Mucosa of descending colon (tissue), 3 donors: ENCODE measurements at regions not wholly inside any gene's neighbourhood (a gene's known extent, or its start where the extent isn't known, plus 50 kb on each side); places are given as distances from the start of the nearest gene placed in this dataset.

Experiments used
- ATAC-seq: fragments of 200-7000 bp; cut with Tn5 transposase; one replicate; pipeline ENCODE4 v1.9.1; 2020; ENCODE audit warnings: mild to moderate bottlenecking, moderate library complexity
- DNase-seq, 3 donors: peaks; one replicate each; pipeline ENCODE4 v3.0.0-alpha.2; 2020
- H3K36me3 ChIP-seq: fragments of 200-600 bp; one replicate; pipeline ENCODE4 v1.8.0; 2021; ENCODE audit warnings: low read depth, mild to moderate bottlenecking
- H3K4me1 ChIP-seq: fragments of 200-600 bp; one replicate; pipeline ENCODE4 v1.8.0; 2021; ENCODE audit warnings: low read depth, mild to moderate bottlenecking
- H3K4me3 ChIP-seq: fragments of 200-600 bp; one replicate; pipeline ENCODE4 v1.8.0; 2021; ENCODE audit warnings: mild to moderate bottlenecking
- H3K9me3 ChIP-seq: fragments of 200-600 bp; one replicate; pipeline ENCODE4 v1.8.0; 2021; ENCODE audit warnings: mild to moderate bottlenecking
- intact Hi-C, 2 donors: fragments of 100-400 bp; cut with DNase I in 1 of 2; cut with micrococcal nuclease in 1 of 2; formaldehyde crosslinking; loops; one replicate each; pipeline versions ENCODE4 v1.11.0 to v1.11.1; 2022; cut with DNase I, micrococcal nuclease
- TF ChIP-seq, protein P1 (sequence below): fragments of 200-600 bp; IDR thresholded peaks from one replicate; pipeline ENCODE4 v1.8.0; 2022; ENCODE audit warnings: antibody characterized with exemption, mild to moderate bottlenecking
- donor health status: DM: no; HTN: no; CAD: no; lungs with moderate emphysema.
- donor health status: DM: no; HTN: no; CAD: no.
- donor health status: DM: no; HTN: yes; CAD: no.

DNA sequence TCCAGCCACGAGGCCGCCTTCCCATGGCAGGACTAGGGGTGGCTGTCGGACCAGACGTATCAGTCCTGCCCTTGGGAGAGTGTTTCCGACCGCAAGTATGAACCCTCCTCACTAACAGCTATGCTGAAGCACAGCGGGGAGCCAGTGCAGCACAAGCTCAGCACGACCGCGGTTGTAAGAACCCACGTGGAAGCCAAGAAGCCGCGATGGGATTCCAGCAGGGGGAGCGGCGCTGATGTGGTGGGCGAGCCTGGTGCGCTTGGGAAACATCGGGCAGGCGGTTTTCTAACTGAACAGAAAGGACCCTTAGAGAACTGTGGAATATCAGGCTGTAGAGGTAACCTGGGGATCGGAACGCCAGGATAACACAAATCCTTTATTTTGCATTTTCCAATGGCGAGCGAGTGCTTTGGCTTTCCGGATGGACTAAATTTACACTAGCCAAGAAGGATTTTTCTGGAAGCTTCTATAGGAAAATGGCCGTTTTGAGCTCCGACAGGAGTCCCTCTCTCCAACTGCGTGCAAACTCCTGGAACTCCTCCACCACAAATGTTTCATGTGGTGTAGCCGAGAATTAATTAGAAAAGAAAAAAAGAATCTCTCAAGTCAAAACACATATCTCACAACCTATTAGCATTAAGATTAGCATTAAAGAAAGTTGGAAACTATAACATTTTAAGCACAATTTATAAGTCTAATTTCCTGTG is 132.0 kb upstream of the MYCN start:
- no peak for ATAC-seq
- intact Hi-C loops: no loop called here

DNA sequence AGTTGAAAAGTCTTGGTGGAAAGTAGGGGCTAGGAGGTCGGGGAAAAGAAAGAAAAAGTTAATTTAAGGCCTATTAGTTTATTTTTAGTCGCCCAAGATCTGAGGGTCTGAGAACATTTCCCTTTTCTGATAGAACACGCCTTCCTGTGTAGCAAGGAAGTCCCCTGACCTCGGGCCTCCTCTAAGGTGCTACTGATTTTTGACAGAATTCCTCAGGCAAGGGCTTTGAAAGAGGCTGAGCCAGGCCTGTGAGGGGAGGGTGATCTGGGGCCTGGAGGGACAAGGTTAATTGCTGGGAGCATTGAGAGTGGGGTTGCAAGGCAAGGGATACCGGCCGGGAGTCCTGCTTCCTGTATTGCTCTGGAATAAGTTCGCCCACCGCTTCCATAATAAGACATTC is 131.4 kb upstream of the MYCN start:
- intact Hi-C loops: no loop called here
- H3K9me3 ChIP-seq: no peaks in the 10 kb centered on the region
- no peak for ATAC-seq
- H3K36me3 ChIP-seq: no peaks in the 10 kb centered on the region
- H3K4me3 ChIP-seq: no peak overlapping the region
- TF ChIP-seq, protein P1, sequence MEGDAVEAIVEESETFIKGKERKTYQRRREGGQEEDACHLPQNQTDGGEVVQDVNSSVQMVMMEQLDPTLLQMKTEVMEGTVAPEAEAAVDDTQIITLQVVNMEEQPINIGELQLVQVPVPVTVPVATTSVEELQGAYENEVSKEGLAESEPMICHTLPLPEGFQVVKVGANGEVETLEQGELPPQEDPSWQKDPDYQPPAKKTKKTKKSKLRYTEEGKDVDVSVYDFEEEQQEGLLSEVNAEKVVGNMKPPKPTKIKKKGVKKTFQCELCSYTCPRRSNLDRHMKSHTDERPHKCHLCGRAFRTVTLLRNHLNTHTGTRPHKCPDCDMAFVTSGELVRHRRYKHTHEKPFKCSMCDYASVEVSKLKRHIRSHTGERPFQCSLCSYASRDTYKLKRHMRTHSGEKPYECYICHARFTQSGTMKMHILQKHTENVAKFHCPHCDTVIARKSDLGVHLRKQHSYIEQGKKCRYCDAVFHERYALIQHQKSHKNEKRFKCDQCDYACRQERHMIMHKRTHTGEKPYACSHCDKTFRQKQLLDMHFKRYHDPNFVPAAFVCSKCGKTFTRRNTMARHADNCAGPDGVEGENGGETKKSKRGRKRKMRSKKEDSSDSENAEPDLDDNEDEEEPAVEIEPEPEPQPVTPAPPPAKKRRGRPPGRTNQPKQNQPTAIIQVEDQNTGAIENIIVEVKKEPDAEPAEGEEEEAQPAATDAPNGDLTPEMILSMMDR: no peak
- DNase-seq: no peak
- no peaks in the 10 kb centered on the region for H3K4me1 ChIP-seq

More for the DNA sequence above, 132.0 kb upstream of the MYCN start:
- H3K9me3 ChIP-seq: no peaks in the 10 kb centered on the region
- DNase-seq: no peak
- no peak overlapping the region for H3K4me3 ChIP-seq
- H3K4me1 ChIP-seq: no peaks in the 10 kb centered on the region
- no peaks in the 10 kb centered on the region for H3K36me3 ChIP-seq
- TF ChIP-seq, protein P1: no peak

DNA sequence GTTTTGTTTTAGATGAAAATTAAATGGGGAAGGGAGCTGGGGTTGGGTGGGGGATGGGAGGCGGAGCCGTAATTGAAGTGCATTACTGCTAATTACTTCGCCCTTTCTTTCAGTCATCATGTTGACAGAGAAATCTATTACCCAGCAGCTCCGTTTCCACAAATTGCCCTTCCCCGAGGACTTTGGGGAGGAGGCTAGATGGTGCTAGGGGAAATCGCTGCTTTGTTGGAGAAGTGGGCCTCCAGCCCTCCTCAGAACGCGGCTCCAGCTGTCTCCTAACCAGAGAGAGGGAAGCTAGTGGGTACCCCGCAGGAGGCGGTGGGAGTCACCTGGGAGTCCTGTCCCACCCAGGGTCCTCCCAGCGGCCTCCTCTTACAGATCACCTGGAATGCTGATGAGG is 130.9 kb upstream of the MYCN start:
- ATAC-seq (no peak), DNase-seq (no peak)
- Histone ChIP-seq H3K4me3 (no peak overlapping the region), H3K36me3 (no peaks in the 10 kb centered on the region), H3K9me3 (no peaks in the 10 kb centered on the region), H3K4me1 (no peaks in the 10 kb centered on the region)
- TF ChIP-seq, protein P1: no peak
- intact Hi-C loops: no loop called here

DNA sequence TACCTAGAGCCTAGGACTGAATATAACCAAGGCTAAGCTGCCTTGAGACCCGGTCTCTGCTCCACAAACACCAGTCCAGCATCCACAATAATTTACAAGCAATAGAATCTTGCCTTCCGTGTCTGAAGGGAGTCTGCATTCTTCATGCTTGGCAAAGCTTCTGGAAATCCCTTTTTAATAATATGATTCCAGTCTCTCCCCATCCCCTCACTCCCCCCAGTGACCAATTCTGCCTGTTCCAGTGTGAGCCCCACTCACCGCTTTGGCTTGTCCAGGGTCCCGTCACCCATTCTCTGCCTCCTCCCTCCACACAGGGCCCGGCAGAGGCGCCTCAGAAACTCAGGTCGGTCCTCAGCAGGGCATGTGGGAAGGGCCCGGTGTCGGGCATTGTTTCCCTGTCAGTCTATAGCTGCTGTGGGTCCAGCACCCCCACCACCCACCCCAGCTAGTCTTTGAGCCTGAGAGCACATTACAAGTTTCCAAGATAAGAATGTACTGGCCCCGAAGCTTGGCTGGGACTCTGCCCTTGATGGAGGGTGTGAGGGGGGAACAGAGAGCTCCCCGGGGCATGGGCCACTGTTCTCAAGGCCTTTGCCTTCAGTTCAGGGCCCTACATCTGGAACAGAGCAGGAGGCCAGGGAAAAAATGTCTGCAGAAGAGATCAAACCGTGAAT is 129.7 kb upstream of the MYCN start:
- Histone ChIP-seq H3K36me3 (no peaks in the 10 kb centered on the region), H3K4me1 (no peaks in the 10 kb centered on the region), H3K4me3 (no peak overlapping the region), H3K9me3 (no peaks in the 10 kb centered on the region)
- intact Hi-C loops: no loop called here
- DNase-seq (no peak), ATAC-seq (no peak)
- TF ChIP-seq, protein P1: no peak

DNA sequence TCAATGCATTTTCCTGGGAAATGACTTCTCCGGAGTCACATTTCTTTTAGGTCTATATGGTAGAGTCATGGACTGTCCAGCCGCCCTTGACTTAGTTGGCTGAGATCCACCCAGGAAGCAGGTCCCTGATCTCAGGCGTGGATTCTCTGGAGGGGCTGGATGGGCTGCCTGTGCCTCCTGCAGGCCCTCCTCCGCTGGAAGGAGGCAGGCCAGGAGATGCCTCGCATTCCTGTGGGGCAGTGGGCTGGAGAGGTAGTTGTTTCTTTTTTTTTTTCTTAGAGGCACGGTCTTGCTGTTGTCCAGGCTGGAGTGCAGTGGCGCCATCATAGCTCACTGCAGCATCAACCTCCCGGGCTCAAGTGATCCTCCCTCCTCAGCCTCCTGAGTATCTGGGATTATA is 129.0 kb upstream of the MYCN start:
- no peak for DNase-seq
- intact Hi-C loops: no loop called here
- no peaks in the 10 kb centered on the region for H3K36me3 ChIP-seq
- no peak overlapping the region for H3K4me3 ChIP-seq
- ATAC-seq: no peak
- no peaks in the 10 kb centered on the region for H3K9me3 ChIP-seq
- TF ChIP-seq, protein P1: no peak
- no peaks in the 10 kb centered on the region for H3K4me1 ChIP-seq
